ENCODE measurements at regions not wholly inside any gene's neighbourhood (a gene's known extent, or its start where the extent isn't known, plus 50 kb on each side); places are given as distances from the start of the nearest gene placed in this dataset.
A peak's percentile ranks its signal among the peaks of the same experiment; 100 is the strongest.

- H3K9me3 Mint-ChIP-seq: no peaks in the 10 kb centered on the region
- H3K27me3 Mint-ChIP-seq: no peaks in the 10 kb centered on the region
- CTCF ChIA-PET: no interaction called here
- H3K27ac Mint-ChIP-seq: no peak overlapping the region
- no peaks in the 10 kb centered on the region for H3K4me1 Mint-ChIP-seq
- no peaks in the 10 kb centered on the region for H3K36me3 Mint-ChIP-seq (ENCODE audit: low read depth)
- DNase-seq: no peak
- no peak overlapping the region for H3K4me3 Mint-ChIP-seq
- POLR2A ChIA-PET: no interaction called here
These were observed 165.5 kb upstream of the WSCD2 start for GRCh38 chr12:107963635-107964034.

- Mint-ChIP-seq H3K36me3 (ENCODE audit: low read depth) (no peaks in the 10 kb centered on the region), H3K9me3 (no peaks in the 10 kb centered on the region), H3K4me1 (no peaks in the 10 kb centered on the region), H3K27me3 (no peaks in the 10 kb centered on the region), H3K27ac (no peak overlapping the region), H3K4me3 (no peak overlapping the region)
- ChIA-PET POLR2A (no interaction called here), CTCF (no interaction called here)
- no peak for DNase-seq
These were observed 161.9 kb upstream of the WSCD2 start for GRCh38 chr12:107967170-107967569.

- no peaks in the 10 kb centered on the region for H3K4me1 Mint-ChIP-seq
These were observed 155.1 kb upstream of the WSCD2 start for GRCh38 chr12:107973950-107974349.

GRCh38 chr12:107976331-107976730 lies 152.8 kb upstream of the WSCD2 start:
- H3K4me1 Mint-ChIP-seq: no peaks in the 10 kb centered on the region
- DNase-seq: no peak
- H3K27me3 Mint-ChIP-seq: no peaks in the 10 kb centered on the region
- no peak overlapping the region for H3K4me3 Mint-ChIP-seq
- ChIA-PET CTCF (no interaction called here), POLR2A (no interaction called here)
- no peaks in the 10 kb centered on the region for H3K36me3 Mint-ChIP-seq (ENCODE audit: low read depth)
- no peaks in the 10 kb centered on the region for H3K9me3 Mint-ChIP-seq
- H3K27ac Mint-ChIP-seq: no peak overlapping the region

More at GRCh38 chr12:107973950-107974349, 155.1 kb upstream of the WSCD2 start:
- Mint-ChIP-seq H3K27ac (no peak overlapping the region), H3K9me3 (no peaks in the 10 kb centered on the region), H3K36me3 (ENCODE audit: low read depth) (no peaks in the 10 kb centered on the region), H3K4me3 (no peak overlapping the region), H3K27me3 (no peaks in the 10 kb centered on the region)
- no peak for DNase-seq
- POLR2A ChIA-PET: no interaction called here
- CTCF ChIA-PET: no interaction called here

GRCh38 chr12:107978201-107978600 lies 150.9 kb upstream of the WSCD2 start:
- POLR2A ChIA-PET: no interaction called here
- no peaks in the 10 kb centered on the region for H3K4me1 Mint-ChIP-seq
- DNase-seq: no peak

GRCh38 chr12:107978641-107979040 lies 150.4 kb upstream of the WSCD2 start:
- no peak for DNase-seq
- H3K27ac Mint-ChIP-seq: no peak overlapping the region
- POLR2A ChIA-PET: no interaction called here
- no peaks in the 10 kb centered on the region for H3K27me3 Mint-ChIP-seq
- H3K36me3 Mint-ChIP-seq (ENCODE audit: low read depth): no peaks in the 10 kb centered on the region
- CTCF ChIA-PET: interaction anchor here (1.7 kb wide), 1 partner anchor 15 kb away, joined by 7 read pairs; no protein-coding TSS in a partner anchor
- H3K4me1 Mint-ChIP-seq: no peaks in the 10 kb centered on the region
- H3K9me3 Mint-ChIP-seq: no peaks in the 10 kb centered on the region
- no peak overlapping the region for H3K4me3 Mint-ChIP-seq

More at GRCh38 chr12:107978201-107978600, 150.9 kb upstream of the WSCD2 start:
- Mint-ChIP-seq H3K36me3 (ENCODE audit: low read depth) (no peaks in the 10 kb centered on the region), H3K4me3 (no peak overlapping the region), H3K9me3 (no peaks in the 10 kb centered on the region), H3K27me3 (no peaks in the 10 kb centered on the region), H3K27ac (no peak overlapping the region)
- CTCF ChIA-PET: interaction anchor here (1.7 kb wide), 1 partner anchor 15 kb away, joined by 7 read pairs; no protein-coding TSS in a partner anchor

- H3K27me3 Mint-ChIP-seq: peaks cover 7% of the 10 kb centered on the region
- CTCF ChIA-PET: no interaction called here
- H3K9me3 Mint-ChIP-seq: no peaks in the 10 kb centered on the region
- POLR2A ChIA-PET: no interaction called here
- H3K36me3 Mint-ChIP-seq (ENCODE audit: low read depth): no peaks in the 10 kb centered on the region
- no peak for DNase-seq
- H3K27ac Mint-ChIP-seq: no peak overlapping the region
- H3K4me3 Mint-ChIP-seq: no peak overlapping the region
- H3K4me1 Mint-ChIP-seq: no peaks in the 10 kb centered on the region
These were observed 145.2 kb upstream of the WSCD2 start for GRCh38 chr12:107983756-107984472.

- Mint-ChIP-seq H3K27ac (no peak overlapping the region), H3K36me3 (ENCODE audit: low read depth) (no peaks in the 10 kb centered on the region), H3K4me1 (no peaks in the 10 kb centered on the region), H3K27me3 (peaks cover 10% of the 10 kb centered on the region), H3K4me3 (no peak overlapping the region), H3K9me3 (no peaks in the 10 kb centered on the region)
- CTCF ChIA-PET: no interaction called here
- POLR2A ChIA-PET: no interaction called here
- DNase-seq: no peak
These were observed 144.1 kb upstream of the WSCD2 start for GRCh38 chr12:107984973-107985372.

GRCh38 chr12:107986183-107986582 lies 142.9 kb upstream of the WSCD2 start:
- peaks cover 15% of the 10 kb centered on the region for H3K27me3 Mint-ChIP-seq
- H3K27ac Mint-ChIP-seq: no peak overlapping the region
- no peaks in the 10 kb centered on the region for H3K9me3 Mint-ChIP-seq
- ChIA-PET CTCF (no interaction called here), POLR2A (no interaction called here)
- H3K36me3 Mint-ChIP-seq (ENCODE audit: low read depth): no peaks in the 10 kb centered on the region
- no peak overlapping the region for H3K4me3 Mint-ChIP-seq
- no peak for DNase-seq
- no peaks in the 10 kb centered on the region for H3K4me1 Mint-ChIP-seq

GRCh38 chr12:107990325-107990724 lies 138.8 kb upstream of the WSCD2 start:
- POLR2A ChIA-PET: no interaction called here
- CTCF ChIA-PET: interaction anchor here (0.6 to 3.3 kb wide), 4 partner anchors 467 to 681 kb away, joined by 3 to 11 read pairs (median 5); no protein-coding TSS in a partner anchor
- no peaks in the 10 kb centered on the region for H3K4me1 Mint-ChIP-seq
- DNase-seq: peak; percentile 31
- no peaks in the 10 kb centered on the region for H3K9me3 Mint-ChIP-seq
- H3K4me3 Mint-ChIP-seq: no peak overlapping the region
- H3K27me3 Mint-ChIP-seq: peaks cover 14% of the 10 kb centered on the region
- H3K27ac Mint-ChIP-seq: no peak overlapping the region
- no peaks in the 10 kb centered on the region for H3K36me3 Mint-ChIP-seq (ENCODE audit: low read depth)

GRCh38 chr12:107992029-107992428 lies 137.1 kb upstream of the WSCD2 start:
- DNase-seq: no peak
- Mint-ChIP-seq H3K9me3 (no peaks in the 10 kb centered on the region), H3K27ac (no peak overlapping the region), H3K4me1 (no peaks in the 10 kb centered on the region), H3K36me3 (ENCODE audit: low read depth) (no peaks in the 10 kb centered on the region), H3K4me3 (no peak overlapping the region), H3K27me3 (peaks cover 18% of the 10 kb centered on the region)
- ChIA-PET CTCF (interaction anchor here (2.6 to 3.3 kb wide), 3 partner anchors 13 to 520 kb away, joined by 7 to 11 read pairs (median 8); no protein-coding TSS in a partner anchor), POLR2A (no interaction called here)

GRCh38 chr12:107992870-107993451 lies 136.1 kb upstream of the WSCD2 start:
- peaks cover 19% of the 10 kb centered on the region for H3K27me3 Mint-ChIP-seq
- H3K9me3 Mint-ChIP-seq: no peaks in the 10 kb centered on the region
- no peak for DNase-seq
- ChIA-PET POLR2A (no interaction called here), CTCF (interaction anchor here (0.6 to 3.3 kb wide), 4 partner anchors 14 to 1068 kb away, joined by 4 to 11 read pairs (median 8); no protein-coding TSS in a partner anchor)
- H3K4me1 Mint-ChIP-seq: no peaks in the 10 kb centered on the region
- H3K36me3 Mint-ChIP-seq (ENCODE audit: low read depth): no peaks in the 10 kb centered on the region
- H3K27ac Mint-ChIP-seq: no peak overlapping the region
- no peak overlapping the region for H3K4me3 Mint-ChIP-seq

GRCh38 chr12:107998863-107999262 lies 130.2 kb upstream of the WSCD2 start:
- POLR2A ChIA-PET: no interaction called here
- CTCF ChIA-PET: interaction anchor here (0.6 kb wide), 1 partner anchor 113 kb away, joined by 3 read pairs; no protein-coding TSS in a partner anchor
- no peak for DNase-seq
- Mint-ChIP-seq H3K4me1 (no peaks in the 10 kb centered on the region), H3K4me3 (no peak overlapping the region), H3K9me3 (no peaks in the 10 kb centered on the region), H3K27ac (no peak overlapping the region), H3K36me3 (ENCODE audit: low read depth) (no peaks in the 10 kb centered on the region), H3K27me3 (peaks cover 8% of the 10 kb centered on the region)

- DNase-seq: no peak
- no peaks in the 10 kb centered on the region for H3K9me3 Mint-ChIP-seq
- no peak overlapping the region for H3K4me3 Mint-ChIP-seq
- POLR2A ChIA-PET: no interaction called here
- no peak overlapping the region for H3K27ac Mint-ChIP-seq
- CTCF ChIA-PET: no interaction called here
- no peaks in the 10 kb centered on the region for H3K4me1 Mint-ChIP-seq
- no peaks in the 10 kb centered on the region for H3K36me3 Mint-ChIP-seq (ENCODE audit: low read depth)
- peaks cover 6% of the 10 kb centered on the region for H3K27me3 Mint-ChIP-seq
These were observed 129.0 kb upstream of the WSCD2 start for GRCh38 chr12:108000111-108000510.
